Left colon (tissue), 2 donors: ENCODE measurements at regions not wholly inside any gene's neighbourhood (a gene's known extent, or its start where the extent isn't known, plus 50 kb on each side); places are given as distances from the start of the nearest gene placed in this dataset.
A peak's percentile ranks its signal among the peaks of the same experiment; 100 is the strongest.

Experiments
- ATAC-seq: fragments of 200-7000 bp; cut with Tn5 transposase; one replicate; pipeline ENCODE4 v1.9.1; 2020; ENCODE audit warnings: mild to moderate bottlenecking, moderate library complexity
- DNase-seq, 2 donors: peaks; one replicate each; pipeline ENCODE4 v3.0.0-alpha.2; 2020
- intact Hi-C, 2 donors: fragments of 100-400 bp; cut with DNase I in 1 of 2; cut with micrococcal nuclease in 1 of 2; formaldehyde crosslinking; loops; one replicate each; pipeline versions ENCODE4 v1.11.2 to v1.14.0; 2022; cut with DNase I, micrococcal nuclease
- donor health status: DM: no; HTN: no; CAD: no.
- donor health status: DM: yes; HTN: yes; CAD: no.

GRCh38 chr2:15880226-15881119, 59.9 kb upstream of the MYCN start:
- intact Hi-C loops: no loop called here
- no peak for DNase-seq
- ATAC-seq: no peak

- DNase-seq: no peak
- no peak for ATAC-seq
- intact Hi-C loops: no loop called here
Observed at GRCh38 chr2:15881120-15881433, 59.3 kb upstream of the MYCN start.

GRCh38 chr2:15881676-15882075, 58.7 kb upstream of the MYCN start:
- no peak for DNase-seq
- ATAC-seq: no peak
- intact Hi-C loops: no loop called here

GRCh38 chr2:15882761-15883497, 57.4 kb upstream of the MYCN start:
- ATAC-seq: no peak
- intact Hi-C loops: no loop called here
- DNase-seq: no peak

GRCh38 chr2:15883684-15884083, 56.7 kb upstream of the MYCN start:
- ATAC-seq: no peak
- intact Hi-C loops: no loop called here
- no peak for DNase-seq

- no peak for ATAC-seq
- intact Hi-C loops: no loop called here
- no peak for DNase-seq
Observed at GRCh38 chr2:15884790-15885189, 55.6 kb upstream of the MYCN start.

- no peak for ATAC-seq
- no peak for DNase-seq
- intact Hi-C loops: no loop called here
Observed at GRCh38 chr2:15886231-15886630, 54.1 kb upstream of the MYCN start.

- ATAC-seq (no peak), DNase-seq (peak in 1 of 2 donors; percentile 27)
- intact Hi-C loops: no loop called here
Observed at GRCh38 chr2:15889442-15890123, 50.8 kb upstream of the MYCN start.

GRCh38 chr2:15890124-15890754, 50.1 kb upstream of the MYCN start:
- intact Hi-C loops: no loop called here
- ATAC-seq (no peak), DNase-seq (no peak)
